ENCODE measurements at regions not wholly inside any gene's neighbourhood (a gene's known extent, or its start where the extent isn't known, plus 50 kb on each side); places are given as distances from the start of the nearest gene placed in this dataset.

- TF ChIP-seq CTCF (IDR thresholded peaks at IDR 0.05) (no peak), POLR2A (IDR thresholded peaks at IDR 0.05) (no peak)
Measured at GRCh38 chr5:126120939-126121338, 302.3 kb upstream of the GRAMD2B start.
